ENCODE measurements at regions not wholly inside any gene's neighbourhood (a gene's known extent, or its start where the extent isn't known, plus 50 kb on each side); places are given as distances from the start of the nearest gene placed in this dataset.
A peak's percentile ranks its signal among the peaks of the same experiment; 100 is the strongest.

DNA sequence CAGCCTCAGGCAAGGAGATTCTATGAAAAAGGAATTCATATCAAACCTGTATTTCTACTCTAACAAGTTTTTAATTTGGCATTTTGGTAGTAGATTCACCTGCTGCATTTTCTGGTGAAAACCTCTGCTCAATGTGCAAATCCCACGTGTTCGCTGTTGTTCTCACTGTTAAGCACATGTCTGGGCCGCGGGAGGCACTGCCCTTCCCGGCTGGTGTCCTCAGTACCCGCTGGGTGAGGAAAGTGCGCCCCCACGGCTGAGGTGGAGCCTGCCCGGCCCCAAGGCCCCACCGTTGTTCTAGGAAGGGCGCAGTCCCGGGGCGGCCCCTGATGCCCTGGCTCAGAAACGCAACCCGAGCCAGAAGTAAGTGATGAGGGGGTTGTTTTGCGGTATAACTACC lies 193.4 kb upstream of the VWC2 start:
- Histone ChIP-seq H2AFZ (ENCODE audit: insufficient read depth, low read depth, low read length, poor library complexity, severe bottlenecking) (no peak overlapping the region), H3K9me3 (replicated peaks in 1 of 2; ENCODE audit: control insufficient read depth in 1 of 2, insufficient read depth in 1 of 2, low read length in 2 of 2) (peaks cover 0 to 6% of the 10 kb centered on the region in 2 donors), H3K36me3 (replicated peaks in 1 of 2; ENCODE audit: control insufficient read depth in 1 of 2, insufficient read depth in 2 of 2, low read length in 2 of 2) (no peaks in the 10 kb centered on the region), H3K79me2 (ENCODE audit: insufficient read depth, low read length) (no peaks in the 10 kb centered on the region), H3K27ac (ENCODE audit: low read depth in 1 of 2, low read length in 2 of 2) (peak overlapping the region in 1 of 2 donors; percentile 10), H3K27me3 (ENCODE audit: control insufficient read depth in 2 of 2, insufficient read depth in 2 of 2, low read length in 2 of 2) (no peaks in the 10 kb centered on the region), H4K20me1 (ENCODE audit: insufficient read depth, low read length) (no peaks in the 10 kb centered on the region), H3K4me1 (ENCODE audit: control insufficient read depth in 1 of 2, insufficient read depth in 2 of 2, low read length in 2 of 2) (peaks cover 25% of the 10 kb centered on the region in 2 donors), H3K4me3 (replicated peaks in 1 of 3; ENCODE audit: low read depth in 2 of 3, low read length in 3 of 3) (no peak overlapping the region), H3K9ac (ENCODE audit: insufficient read depth, low read length, poor library complexity, severe bottlenecking) (no peak overlapping the region), H3K4me2 (replicated peaks; ENCODE audit: extremely low read depth, low read length, poor library complexity, severe bottlenecking) (no peak overlapping the region)
- TF ChIP-seq, protein P1, sequence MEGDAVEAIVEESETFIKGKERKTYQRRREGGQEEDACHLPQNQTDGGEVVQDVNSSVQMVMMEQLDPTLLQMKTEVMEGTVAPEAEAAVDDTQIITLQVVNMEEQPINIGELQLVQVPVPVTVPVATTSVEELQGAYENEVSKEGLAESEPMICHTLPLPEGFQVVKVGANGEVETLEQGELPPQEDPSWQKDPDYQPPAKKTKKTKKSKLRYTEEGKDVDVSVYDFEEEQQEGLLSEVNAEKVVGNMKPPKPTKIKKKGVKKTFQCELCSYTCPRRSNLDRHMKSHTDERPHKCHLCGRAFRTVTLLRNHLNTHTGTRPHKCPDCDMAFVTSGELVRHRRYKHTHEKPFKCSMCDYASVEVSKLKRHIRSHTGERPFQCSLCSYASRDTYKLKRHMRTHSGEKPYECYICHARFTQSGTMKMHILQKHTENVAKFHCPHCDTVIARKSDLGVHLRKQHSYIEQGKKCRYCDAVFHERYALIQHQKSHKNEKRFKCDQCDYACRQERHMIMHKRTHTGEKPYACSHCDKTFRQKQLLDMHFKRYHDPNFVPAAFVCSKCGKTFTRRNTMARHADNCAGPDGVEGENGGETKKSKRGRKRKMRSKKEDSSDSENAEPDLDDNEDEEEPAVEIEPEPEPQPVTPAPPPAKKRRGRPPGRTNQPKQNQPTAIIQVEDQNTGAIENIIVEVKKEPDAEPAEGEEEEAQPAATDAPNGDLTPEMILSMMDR (IDR thresholded peaks at IDR 0.05) = no peak
- DNase-seq = no peak
- peaks cover 0 to 10% (median 6%) of the 10 kb centered on the region in 7 donors for H3K9me3 Mint-ChIP-seq
- peak overlapping the region in 3 of 7 donors; percentile 47 to 83 (median 72) for H3K27ac Mint-ChIP-seq
- WGBS (ENCODE audit: insufficient coverage) = 68% methylated on average over 6 of the region's 16 CpGs
- H3K4me3 Mint-ChIP-seq = no peak overlapping the region
- H3K4me1 Mint-ChIP-seq = peaks cover 23% of the 10 kb centered on the region
- H3K36me3 Mint-ChIP-seq = no peaks in the 10 kb centered on the region
- H3K27me3 Mint-ChIP-seq (ENCODE audit: low read depth in 3 of 3) = peaks cover 0 to 2% (median 0%) of the 10 kb centered on the region in 3 donors
- intact Hi-C loops (cut with micrococcal nuclease) = no loop called here

DNA sequence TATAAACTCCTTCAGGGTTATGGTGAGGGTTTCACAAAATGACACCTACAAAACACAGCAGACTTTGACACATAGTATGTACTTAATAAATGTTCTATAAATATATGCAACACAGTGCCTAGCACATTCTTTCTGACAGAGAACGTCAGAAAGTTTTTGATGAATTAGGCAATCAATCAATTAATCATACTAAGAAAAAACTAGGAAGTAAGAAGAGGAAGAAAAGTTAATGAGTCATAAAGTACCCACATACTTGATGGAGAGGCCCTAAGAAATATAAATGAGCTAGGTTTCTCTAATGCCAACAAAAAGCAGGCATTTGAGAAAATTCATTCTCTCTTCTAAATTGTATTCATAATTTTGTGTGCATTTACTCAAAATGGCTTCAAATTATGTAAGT lies 192.7 kb upstream of the VWC2 start:
- no peak overlapping the region for H3K9ac ChIP-seq (ENCODE audit: insufficient read depth, low read length, poor library complexity, severe bottlenecking)
- peaks cover 21% of the 10 kb centered on the region for H3K4me1 Mint-ChIP-seq
- H3K27ac ChIP-seq (ENCODE audit: low read depth in 1 of 2, low read length in 2 of 2) = peak overlapping the region in 1 of 2 donors; percentile 55
- peaks cover 0 to 6% of the 10 kb centered on the region in 2 donors for H3K9me3 ChIP-seq (replicated peaks in 1 of 2; ENCODE audit: control insufficient read depth in 1 of 2, insufficient read depth in 1 of 2, low read length in 2 of 2)
- H3K4me3 ChIP-seq (replicated peaks in 1 of 3; ENCODE audit: low read depth in 2 of 3, low read length in 3 of 3) = peak overlapping the region in 1 of 3 experiments; percentile 5
- no CpG with 5 or more reads among the region's 1 CpG for WGBS (ENCODE audit: insufficient coverage)
- no peaks in the 10 kb centered on the region for H3K36me3 Mint-ChIP-seq
- peak overlapping the region; percentile 51 to 91 (median 78) for H3K27ac Mint-ChIP-seq
- intact Hi-C loops (cut with micrococcal nuclease) = no loop called here
- no peak overlapping the region for H2AFZ ChIP-seq (ENCODE audit: insufficient read depth, low read depth, low read length, poor library complexity, severe bottlenecking)
- H3K4me1 ChIP-seq (ENCODE audit: control insufficient read depth in 1 of 2, insufficient read depth in 2 of 2, low read length in 2 of 2) = peaks cover 25% of the 10 kb centered on the region in 2 donors
- peak; percentile 21 to 52 (median 25) for DNase-seq
- H4K20me1 ChIP-seq (ENCODE audit: insufficient read depth, low read length) = no peaks in the 10 kb centered on the region
- H3K4me3 Mint-ChIP-seq = peak overlapping the region in 1 of 2 donors; percentile 14
- peaks cover 0 to 10% (median 6%) of the 10 kb centered on the region in 7 donors for H3K9me3 Mint-ChIP-seq
- no peaks in the 10 kb centered on the region for H3K36me3 ChIP-seq (replicated peaks in 1 of 2; ENCODE audit: control insufficient read depth in 1 of 2, insufficient read depth in 2 of 2, low read length in 2 of 2)
- peaks cover 0 to 2% (median 0%) of the 10 kb centered on the region in 3 donors for H3K27me3 Mint-ChIP-seq (ENCODE audit: low read depth in 3 of 3)
- H3K27me3 ChIP-seq (ENCODE audit: control insufficient read depth in 2 of 2, insufficient read depth in 2 of 2, low read length in 2 of 2) = no peaks in the 10 kb centered on the region
- TF ChIP-seq, protein P1 (IDR thresholded peaks at IDR 0.05) = no peak
- peak overlapping the region; percentile 0 for H3K4me2 ChIP-seq (replicated peaks; ENCODE audit: extremely low read depth, low read length, poor library complexity, severe bottlenecking)
- no peaks in the 10 kb centered on the region for H3K79me2 ChIP-seq (ENCODE audit: insufficient read depth, low read length)
